GM12874 (cell line): ENCODE measurements at regions not wholly inside any gene's neighbourhood (a gene's known extent, or its start where the extent isn't known, plus 50 kb on each side); places are given as distances from the start of the nearest gene placed in this dataset.

ENCODE experiments used
- TF ChIP-seq, protein P1 (sequence below): IDR thresholded peaks from 2 replicates; pipeline ENCODE4 v1.5.1; 2011; ENCODE audit warnings: low read depth, mild to moderate bottlenecking, control low read depth, low read length, moderate library complexity; ENCODE audit not compliant: insufficient read depth

DNA sequence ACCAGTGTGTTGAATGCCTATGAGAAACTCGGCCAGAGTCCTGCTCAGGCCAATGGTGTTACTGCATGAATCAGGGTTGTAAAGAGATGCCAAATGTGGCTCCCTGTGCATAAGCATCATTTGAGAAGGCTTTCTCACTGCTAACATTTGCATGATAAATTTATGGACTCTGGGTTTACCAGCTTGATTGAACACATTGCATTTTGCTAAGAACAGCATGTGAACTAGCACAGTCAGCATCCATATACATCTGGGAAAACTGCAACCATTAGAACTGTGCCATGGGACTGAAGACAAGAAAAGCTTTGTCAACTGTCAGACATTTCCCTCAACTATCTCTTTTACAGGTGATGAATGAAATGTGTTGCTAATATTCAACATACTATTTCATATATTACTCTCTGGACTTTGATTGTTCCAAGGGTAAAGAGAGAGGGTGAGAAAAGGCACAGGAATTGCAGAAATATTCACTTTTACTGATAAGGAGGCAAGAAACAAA lies 1427.4 kb upstream of the ADGRL3 start:
- TF ChIP-seq, protein P1, sequence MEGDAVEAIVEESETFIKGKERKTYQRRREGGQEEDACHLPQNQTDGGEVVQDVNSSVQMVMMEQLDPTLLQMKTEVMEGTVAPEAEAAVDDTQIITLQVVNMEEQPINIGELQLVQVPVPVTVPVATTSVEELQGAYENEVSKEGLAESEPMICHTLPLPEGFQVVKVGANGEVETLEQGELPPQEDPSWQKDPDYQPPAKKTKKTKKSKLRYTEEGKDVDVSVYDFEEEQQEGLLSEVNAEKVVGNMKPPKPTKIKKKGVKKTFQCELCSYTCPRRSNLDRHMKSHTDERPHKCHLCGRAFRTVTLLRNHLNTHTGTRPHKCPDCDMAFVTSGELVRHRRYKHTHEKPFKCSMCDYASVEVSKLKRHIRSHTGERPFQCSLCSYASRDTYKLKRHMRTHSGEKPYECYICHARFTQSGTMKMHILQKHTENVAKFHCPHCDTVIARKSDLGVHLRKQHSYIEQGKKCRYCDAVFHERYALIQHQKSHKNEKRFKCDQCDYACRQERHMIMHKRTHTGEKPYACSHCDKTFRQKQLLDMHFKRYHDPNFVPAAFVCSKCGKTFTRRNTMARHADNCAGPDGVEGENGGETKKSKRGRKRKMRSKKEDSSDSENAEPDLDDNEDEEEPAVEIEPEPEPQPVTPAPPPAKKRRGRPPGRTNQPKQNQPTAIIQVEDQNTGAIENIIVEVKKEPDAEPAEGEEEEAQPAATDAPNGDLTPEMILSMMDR: no peak

DNA sequence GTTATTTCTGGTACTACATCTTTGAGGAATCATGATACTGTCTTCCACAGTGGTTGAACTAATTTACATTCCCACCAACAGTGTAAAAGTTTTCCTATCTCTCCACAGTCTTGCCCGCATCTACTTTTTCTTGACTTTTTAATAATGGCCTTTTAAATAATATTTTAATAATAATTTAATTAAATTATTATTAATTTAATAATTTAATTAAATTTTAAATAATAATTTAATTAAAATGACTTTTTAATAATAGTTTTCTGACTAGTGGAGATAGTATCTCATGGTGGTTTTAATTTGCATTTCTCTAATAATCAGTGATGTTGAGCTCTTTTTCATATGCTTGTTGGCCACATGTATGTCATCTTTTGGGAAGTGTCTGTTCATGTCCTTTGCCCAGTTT lies 1395.0 kb upstream of the ADGRL3 start:
- TF ChIP-seq, protein P1: no peak

DNA sequence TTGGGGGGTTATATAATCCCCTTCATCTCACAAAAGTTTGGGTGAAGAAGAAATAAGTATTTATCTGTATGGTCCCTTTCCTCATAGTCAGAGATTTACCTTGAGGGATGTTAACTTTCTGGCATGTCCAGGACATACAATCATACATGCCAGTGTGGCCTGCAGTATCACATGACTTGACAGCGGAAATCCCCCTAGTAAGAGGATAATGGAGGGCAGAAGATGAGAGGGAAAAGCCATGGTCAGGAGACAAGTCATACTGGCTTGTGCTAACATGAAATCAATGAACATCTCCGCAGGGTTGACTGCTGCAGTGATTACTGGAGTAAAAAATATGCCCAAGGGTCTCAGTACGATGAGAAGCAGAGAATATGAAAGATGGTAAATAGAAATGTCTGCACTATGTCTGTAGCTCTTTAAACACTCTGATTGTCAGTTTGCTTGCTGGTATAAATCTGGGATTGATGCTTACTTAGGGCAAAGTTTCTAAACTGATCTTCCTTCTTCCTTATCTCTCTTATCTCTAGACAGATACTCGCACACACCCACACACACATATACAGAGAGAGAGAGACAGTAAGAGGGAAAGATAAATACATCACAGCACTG lies 1385.6 kb upstream of the ADGRL3 start:
- TF ChIP-seq, protein P1: no peak

DNA sequence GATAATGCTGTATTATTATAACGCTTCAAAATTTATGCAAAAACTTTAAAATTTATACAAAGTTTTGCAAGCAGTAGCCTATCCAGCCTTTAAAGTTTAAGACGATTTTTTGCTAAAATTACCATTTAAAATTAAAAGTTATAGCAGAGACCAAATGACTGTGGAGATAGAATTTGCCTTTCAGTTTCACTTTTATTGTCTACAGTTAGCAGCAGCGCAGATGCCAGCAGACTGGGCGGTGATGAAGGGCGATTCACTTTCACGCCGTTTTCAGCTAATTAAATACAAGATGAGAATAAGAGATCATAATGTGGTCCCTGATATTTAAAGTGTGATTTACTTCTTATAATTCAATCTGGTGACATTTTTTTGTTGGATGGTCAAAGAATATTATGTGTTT lies 1381.5 kb upstream of the ADGRL3 start:
- TF ChIP-seq, protein P1: no peak

DNA sequence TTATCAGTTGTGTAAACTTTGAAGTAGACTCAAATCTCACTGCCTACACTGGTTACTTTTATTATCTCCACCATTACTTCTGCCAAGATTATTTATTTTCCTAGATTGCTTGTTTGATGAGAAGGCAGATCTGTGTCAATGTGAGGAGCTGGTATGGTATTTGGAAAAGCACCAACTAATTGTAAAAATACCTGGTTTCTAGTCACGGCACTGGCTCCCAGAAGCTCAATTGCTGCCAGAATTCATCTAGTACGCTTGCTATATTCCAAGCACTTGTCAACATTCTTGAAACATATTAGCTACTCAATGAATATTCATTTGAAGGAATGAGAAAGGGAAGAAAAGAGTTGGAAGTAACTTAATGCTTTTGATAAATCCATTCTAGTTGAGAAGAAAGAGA lies 1376.8 kb upstream of the ADGRL3 start:
- TF ChIP-seq, protein P1: no peak

DNA sequence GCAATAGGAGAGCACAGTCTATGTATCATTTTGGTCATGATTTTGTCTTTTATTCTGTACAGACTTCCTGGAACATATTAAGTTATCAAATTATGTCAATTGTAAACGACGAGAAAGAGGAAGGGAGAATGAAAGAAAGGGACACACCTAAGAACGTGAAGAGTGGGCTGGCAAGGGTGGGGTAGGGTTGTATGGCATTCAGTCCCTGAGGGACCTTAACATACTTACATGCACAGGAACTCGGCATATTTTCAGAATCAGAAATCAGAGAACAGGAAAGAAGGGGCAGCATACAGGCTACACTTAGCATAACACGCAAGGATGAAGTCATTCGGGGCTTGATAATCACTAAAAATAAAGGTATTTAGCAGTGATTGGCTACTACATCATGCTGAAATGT lies 1375.0 kb upstream of the ADGRL3 start:
- TF ChIP-seq, protein P1: no peak

DNA sequence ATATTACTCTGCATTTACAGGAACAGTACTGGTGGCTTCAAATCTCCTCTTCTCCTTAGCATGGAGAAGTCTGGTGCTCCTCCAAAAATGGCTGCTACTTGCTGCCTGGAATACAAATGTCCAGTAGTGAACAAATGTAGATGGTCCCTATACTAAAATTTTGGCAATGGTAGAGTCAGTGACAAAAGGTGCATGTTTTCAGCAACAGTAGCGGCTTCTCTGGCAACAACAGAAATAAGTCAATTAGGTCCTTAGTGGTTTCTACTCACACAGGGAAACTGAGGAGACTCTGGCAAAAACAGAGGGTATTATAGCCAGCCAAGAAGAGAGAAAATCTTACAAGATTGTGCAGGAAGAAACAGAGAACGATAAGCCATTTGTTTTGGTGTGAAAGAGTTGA lies 1368.4 kb upstream of the ADGRL3 start:
- TF ChIP-seq, protein P1: no peak

DNA sequence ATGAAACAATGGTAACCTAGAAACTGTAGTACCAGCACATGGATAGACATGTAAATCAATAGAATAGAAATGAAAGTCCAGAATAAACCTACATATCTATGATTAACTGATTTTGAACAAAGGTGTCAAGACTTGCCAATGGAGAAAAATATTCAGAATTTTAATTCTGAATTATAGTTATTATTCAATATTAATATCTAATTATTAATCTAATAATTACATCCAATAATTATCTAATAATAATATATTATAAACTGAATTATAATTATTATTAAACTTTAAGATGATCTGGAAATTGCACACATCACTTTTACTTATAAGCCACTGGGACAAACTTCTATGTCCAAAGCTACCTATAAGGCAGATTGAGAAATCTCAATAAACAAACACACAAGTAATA lies 1365.2 kb upstream of the ADGRL3 start:
- TF ChIP-seq, protein P1: no peak
